WI38 (cell line): ENCODE measurements at regions not wholly inside any gene's neighbourhood (a gene's known extent, or its start where the extent isn't known, plus 50 kb on each side); places are given as distances from the start of the nearest gene placed in this dataset.

Source experiments
- H3K4me3 ChIP-seq: 2 replicates; pipeline ENCODE4 v1.5.1; 2011; ENCODE audit warnings: low read depth, mild to moderate bottlenecking, control low read depth, low read length
- TF ChIP-seq, protein P1 (sequence below): IDR thresholded peaks from 2 replicates; pipeline ENCODE4 v1.5.1; 2012; ENCODE audit warnings: low read depth, mild to moderate bottlenecking, control low read depth, low read length

DNA sequence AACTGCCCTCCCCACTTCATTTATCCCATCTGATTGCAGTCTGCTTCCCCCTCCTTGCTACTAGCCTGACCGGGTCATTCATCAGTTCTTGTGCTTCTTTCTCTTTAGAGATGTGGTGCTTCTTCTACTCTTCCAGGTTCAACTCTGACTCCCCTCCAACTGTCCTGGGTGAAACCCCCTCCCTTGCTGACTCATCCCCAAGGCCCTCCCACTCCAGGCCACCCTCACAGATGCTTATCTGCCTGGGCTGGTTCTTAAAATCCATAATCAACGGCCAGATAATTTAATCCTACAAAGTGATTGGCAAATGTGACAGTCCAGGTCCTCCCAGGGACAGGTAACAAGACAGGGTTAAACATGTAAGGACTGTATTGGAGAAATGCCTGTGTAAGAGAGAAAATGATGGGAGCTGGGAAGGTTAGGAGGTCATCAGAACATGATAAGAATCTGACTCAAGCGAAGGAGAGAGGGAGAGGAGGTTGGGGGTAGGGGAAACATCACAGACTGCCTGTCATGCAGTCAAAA lies 182.8 kb upstream of the C1QTNF7 start:
- TF ChIP-seq, protein P1, sequence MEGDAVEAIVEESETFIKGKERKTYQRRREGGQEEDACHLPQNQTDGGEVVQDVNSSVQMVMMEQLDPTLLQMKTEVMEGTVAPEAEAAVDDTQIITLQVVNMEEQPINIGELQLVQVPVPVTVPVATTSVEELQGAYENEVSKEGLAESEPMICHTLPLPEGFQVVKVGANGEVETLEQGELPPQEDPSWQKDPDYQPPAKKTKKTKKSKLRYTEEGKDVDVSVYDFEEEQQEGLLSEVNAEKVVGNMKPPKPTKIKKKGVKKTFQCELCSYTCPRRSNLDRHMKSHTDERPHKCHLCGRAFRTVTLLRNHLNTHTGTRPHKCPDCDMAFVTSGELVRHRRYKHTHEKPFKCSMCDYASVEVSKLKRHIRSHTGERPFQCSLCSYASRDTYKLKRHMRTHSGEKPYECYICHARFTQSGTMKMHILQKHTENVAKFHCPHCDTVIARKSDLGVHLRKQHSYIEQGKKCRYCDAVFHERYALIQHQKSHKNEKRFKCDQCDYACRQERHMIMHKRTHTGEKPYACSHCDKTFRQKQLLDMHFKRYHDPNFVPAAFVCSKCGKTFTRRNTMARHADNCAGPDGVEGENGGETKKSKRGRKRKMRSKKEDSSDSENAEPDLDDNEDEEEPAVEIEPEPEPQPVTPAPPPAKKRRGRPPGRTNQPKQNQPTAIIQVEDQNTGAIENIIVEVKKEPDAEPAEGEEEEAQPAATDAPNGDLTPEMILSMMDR = no peak

DNA sequence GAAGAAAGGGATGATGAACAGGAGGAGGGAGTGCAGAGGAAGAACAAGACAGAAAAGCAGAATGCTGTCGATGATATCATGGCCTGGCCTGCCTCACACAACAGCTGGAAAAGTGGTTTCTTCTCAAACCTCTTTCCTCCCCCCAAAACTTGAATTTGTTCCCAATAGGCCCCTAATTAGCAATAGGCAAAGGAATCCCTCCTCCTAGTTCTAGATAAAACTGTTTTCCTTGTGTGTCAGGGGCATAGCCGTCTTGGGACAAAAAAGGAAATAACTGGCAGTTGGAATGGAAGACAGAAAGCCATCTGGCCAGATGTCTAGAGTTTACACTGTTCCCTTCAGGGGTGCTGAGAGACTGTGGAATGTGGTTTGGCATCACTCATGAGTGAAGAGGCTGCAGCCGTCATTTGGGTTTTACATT lies 177.8 kb upstream of the C1QTNF7 start:
- no peak overlapping the region for H3K4me3 ChIP-seq
- TF ChIP-seq, protein P1 = no peak

More for the DNA sequence above, 182.8 kb upstream of the C1QTNF7 start:
- no peak overlapping the region for H3K4me3 ChIP-seq

GRCh38 chr4:15253349-15253748 lies 174.5 kb upstream of the C1QTNF7 start:
- TF ChIP-seq, protein P1 = no peak
- H3K4me3 ChIP-seq = no peak overlapping the region

- TF ChIP-seq, protein P1 = no peak
These were observed 173.5 kb upstream of the C1QTNF7 start for GRCh38 chr4:15254236-15254880.

DNA sequence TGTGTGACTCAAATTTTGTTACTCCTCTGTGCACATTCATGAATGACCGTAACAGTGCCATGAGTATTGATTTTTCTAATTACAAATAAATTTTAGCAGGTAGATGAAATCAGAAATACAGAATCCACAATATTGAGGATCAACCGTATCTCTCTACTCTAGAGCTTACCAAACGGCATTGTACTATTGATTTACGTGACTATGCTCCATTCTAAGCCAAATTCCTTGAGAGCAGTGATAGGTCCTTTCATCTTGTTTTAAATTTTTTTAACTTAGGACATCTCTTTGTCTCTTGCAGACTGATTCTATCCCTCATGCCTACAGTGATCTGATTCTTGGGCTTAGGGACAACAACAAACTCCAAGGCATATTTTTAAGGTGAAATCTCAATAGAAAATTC lies 172.3 kb upstream of the C1QTNF7 start:
- TF ChIP-seq, protein P1 = no peak
- H3K4me3 ChIP-seq = no peak overlapping the region

More at GRCh38 chr4:15254236-15254880, 173.5 kb upstream of the C1QTNF7 start:
- no peak overlapping the region for H3K4me3 ChIP-seq

GRCh38 chr4:15260758-15261157 lies 167.1 kb upstream of the C1QTNF7 start:
- H3K4me3 ChIP-seq = no peak overlapping the region
- TF ChIP-seq, protein P1 = no peak

DNA sequence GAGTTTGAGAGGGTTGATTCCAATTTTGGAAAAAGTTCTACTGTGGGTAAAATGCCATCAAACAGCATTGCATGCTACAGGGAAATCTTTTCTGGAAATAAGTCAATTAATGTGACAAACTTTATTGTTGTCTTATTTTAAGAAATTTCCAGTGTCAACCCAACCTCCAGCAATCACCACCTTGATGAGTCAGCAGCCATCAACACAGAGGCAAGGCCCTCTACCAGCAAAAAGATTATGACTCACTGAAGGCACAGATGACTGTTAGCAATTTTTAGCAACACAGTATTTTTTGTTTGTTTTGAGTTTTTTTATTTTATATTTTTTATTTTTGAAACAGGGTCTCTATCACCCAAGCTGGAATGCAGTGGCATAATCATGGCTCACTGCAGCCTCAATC lies 165.4 kb upstream of the C1QTNF7 start:
- no peak overlapping the region for H3K4me3 ChIP-seq
- TF ChIP-seq, protein P1 = no peak
